HG02588 (cell line): ENCODE measurements at regions not wholly inside any gene's neighbourhood (a gene's known extent, or its start where the extent isn't known, plus 50 kb on each side); places are given as distances from the start of the nearest gene placed in this dataset.
A peak's percentile ranks its signal among the peaks of the same experiment; 100 is the strongest.

ENCODE experiments used
- ATAC-seq: cut with Tn5 transposase; IDR thresholded peaks from one replicate; pipeline ENCODE4 v1.9.1; 2021; ENCODE audit warnings: mild to moderate bottlenecking, moderate library complexity; ENCODE audit not compliant: unreplicated experiment

GRCh38 chr1:87436534-87436933 is 107.9 kb downstream of the LMO4 start:
- ATAC-seq: no peak

DNA sequence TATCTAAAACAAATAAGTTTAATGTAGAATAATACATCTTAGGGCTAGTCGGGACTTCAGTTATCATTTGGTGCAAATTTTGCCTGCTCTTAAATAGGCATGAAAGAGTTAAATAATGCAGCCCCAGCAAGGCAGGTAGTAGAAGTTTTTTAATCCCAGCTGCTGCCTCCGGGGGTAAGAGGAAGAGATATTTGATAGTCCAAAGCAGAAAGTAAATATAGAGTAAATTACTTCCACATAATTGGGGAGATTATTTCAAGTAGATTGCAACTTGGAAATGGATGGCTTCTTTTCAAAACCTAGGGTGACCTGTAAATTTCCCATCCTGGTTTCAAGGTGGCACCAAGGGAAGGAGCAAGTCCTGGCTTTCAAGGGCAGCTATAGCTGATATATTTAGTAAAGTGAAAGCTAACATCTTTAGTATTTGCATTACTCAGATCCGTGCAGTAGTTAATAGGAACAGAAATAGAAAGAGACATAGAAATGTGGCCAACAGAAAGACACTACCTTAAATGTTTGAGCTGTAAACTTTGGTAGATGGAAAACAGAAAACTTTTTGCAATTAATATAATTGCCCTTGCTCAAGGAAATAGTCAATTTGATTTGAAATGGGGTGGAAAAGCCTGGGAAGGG is 109.1 kb downstream of the LMO4 start:
- peak; percentile 90 for ATAC-seq

DNA sequence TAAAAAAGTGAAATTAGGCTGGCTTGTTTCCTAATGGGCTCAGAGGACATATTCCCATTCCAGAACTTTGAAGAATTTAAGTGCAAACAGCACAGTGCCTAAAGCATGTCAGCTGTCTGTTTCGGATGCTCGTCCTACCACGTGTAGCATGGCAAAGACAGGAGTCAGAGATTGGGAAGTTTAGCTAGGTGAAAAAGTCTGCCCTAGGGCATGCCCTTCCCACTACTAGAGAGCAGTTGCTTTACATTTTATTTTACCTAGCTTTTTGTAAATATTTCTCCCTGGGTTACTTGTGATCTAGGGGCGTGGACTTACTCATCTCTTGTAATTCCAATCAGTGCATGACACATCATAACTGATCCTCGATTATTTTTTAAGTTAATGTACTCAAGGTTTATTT is 111.1 kb downstream of the LMO4 start:
- no peak for ATAC-seq

GRCh38 chr1:87449348-87449963 is 120.8 kb downstream of the LMO4 start:
- ATAC-seq: peak; percentile 84

DNA sequence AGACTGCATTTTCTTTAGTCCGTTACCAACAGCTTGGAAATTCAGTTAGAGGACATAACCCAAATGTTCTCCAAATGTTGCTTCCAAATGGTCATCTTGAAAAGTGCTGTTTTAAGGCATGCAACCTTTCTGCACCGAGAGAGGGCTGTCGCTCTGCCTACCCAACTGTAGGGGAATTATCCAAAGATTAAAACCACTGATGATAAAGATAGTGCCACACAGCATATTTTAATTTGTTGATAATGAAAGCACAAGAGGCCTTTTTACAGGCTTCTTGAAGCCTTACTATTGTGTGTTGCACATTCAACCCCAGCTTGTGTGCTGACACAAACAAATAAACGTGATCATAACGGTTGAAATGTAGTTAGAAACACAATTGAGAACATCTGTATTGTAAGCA is 121.5 kb downstream of the LMO4 start:
- no peak for ATAC-seq

DNA sequence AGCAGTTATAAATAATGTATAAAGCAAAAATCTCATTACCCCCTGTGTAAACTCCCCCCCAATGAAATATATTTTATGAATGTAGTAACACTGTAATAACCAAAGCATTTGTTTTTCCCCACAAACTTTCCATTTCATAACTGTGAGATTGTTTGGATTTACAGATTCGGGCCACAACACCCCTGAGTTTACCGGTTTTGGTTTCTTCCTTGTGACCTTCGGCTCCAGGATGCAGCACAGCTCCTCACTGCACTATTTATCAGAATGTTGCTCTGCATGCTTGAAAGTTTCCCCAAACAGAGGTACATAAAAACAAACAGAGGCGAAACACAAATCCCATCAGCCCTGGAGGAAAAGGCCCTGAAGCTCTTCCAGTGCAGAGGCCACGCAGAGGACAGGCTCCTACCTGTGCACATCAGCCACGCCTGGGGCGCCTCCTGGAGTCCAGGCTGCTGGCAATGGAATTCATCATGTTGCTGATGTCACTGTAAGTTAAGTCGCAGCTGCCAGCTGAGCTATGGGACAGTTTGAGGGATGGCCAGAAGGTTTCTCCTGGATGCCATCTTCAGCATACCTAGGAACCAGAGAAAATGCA is 122.0 kb downstream of the LMO4 start:
- no peak for ATAC-seq

DNA sequence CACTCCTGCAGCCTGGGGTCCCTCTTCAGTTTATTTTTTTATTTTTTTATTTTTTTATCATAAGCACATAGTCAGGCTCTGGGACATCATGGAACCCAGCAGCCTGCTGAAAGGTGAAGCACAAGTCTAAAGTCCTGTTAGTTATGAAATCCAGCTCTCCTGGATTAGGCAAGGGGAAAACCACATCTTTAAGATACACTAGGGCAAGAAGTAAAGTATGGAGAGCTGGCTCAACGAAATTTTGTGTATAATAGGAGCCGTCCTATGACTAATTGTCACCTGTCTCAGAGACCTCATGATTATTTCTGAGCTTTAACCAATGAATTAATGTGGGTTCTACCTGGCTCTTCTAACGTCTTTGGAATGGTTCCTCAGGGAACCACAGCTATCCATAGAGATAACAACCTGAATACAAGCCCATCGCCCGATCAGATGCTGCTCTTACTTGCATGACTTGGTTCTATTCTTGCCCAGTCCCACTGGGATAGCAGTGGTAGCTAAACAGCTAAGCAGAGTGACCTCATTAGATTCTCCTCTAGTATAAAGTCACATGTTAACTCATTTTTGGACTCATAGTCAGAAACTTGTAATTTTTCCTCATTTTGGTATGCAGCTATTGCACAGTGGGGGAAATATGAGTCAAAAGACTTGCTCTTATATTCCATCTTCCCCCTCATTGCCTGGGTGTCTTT is 122.7 kb downstream of the LMO4 start:
- ATAC-seq: no peak

DNA sequence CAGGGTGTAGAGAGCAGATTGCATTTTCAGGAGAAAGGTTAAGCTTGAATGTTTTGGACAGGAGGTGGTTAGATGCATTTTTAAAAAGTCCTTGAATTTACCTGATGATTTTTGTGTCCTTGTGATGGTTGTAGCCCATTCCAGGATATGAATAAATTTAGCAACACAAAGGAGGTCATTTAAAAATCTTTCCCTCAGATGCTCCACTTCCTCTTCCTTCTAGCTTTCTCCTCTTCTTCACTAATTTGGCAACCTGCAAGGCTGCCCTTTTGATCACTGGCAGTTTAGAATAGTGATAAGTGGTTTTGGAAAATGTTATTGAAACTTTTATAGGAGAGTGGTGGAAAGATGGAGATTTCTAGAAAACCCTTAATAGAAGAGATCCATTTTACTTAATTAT is 124.0 kb downstream of the LMO4 start:
- ATAC-seq: no peak

GRCh38 chr1:87457408-87457807 is 128.7 kb downstream of the LMO4 start:
- no peak for ATAC-seq

- peak; percentile 38 for ATAC-seq
Observed at GRCh38 chr1:87462894-87463293, 134.2 kb downstream of the LMO4 start.

DNA sequence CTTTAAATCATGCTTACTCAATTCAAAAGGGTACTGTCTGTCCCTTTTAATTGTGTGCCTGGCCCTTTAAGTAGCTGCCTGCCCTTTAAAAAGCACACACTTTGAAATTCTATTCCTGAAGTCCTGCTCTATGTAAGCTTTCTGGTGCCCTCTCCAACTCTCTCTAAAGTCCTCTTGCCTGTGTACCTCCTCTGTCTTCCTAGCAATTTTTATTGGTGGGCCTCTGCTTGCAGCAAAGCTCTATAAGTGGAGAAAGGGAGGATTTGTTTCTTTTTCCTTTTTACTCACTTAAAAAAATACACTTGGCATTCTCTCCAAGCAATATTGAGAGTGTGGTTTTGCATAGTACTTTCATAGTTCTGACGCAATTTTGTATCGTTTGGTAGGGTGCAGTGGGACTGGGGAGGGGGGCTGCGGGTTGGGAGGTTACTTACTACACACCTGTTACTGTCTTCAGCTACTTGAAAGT is 135.4 kb downstream of the LMO4 start:
- ATAC-seq: peak; percentile 68

- no peak for ATAC-seq
Observed at GRCh38 chr1:87466621-87467020, 137.9 kb downstream of the LMO4 start.

- ATAC-seq: no peak
Observed at GRCh38 chr1:87472716-87473115, 144.0 kb downstream of the LMO4 start.

DNA sequence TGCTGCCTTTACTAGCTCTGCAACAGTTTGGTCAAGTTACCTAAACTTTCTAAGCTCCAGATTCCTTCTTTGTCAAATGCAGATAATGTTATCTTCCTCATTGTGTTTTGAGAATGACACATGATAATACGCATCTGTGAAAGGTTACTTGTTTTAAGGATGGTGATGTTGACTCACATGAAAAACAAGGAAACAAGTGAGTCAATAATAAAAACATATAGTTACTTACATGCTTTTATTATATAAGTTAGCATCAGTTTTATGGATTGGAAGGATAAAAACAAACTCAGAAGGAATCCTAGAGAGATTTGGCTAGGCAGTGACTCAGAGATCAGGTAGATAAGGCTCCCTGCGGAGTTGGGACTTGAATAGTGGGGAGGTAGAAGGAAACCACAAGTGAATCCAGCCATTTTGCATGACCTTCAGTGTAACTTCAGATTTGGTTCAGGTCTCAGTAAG is 144.6 kb downstream of the LMO4 start:
- no peak for ATAC-seq

- no peak for ATAC-seq
Observed at GRCh38 chr1:87474098-87474497, 145.4 kb downstream of the LMO4 start.

DNA sequence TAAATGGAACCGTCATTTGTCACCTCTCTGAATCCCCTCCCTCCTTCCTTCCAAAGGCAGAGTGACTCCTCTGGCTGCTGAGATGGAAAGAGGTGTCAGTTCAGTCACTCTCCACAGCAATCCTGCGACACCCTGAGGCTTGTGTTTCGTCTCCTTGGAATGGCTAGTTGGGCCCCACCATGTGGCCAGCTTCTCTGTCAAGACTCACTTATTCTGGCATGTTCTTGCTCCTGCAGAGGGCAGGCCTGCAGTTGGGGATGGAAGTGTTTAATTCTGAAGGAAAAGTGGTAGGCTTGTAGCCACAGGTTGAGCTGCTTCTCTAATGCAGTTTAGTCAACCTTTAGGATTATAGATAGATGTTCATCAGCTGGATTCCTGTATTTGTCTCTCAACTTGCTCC is 149.6 kb downstream of the LMO4 start:
- ATAC-seq: no peak

DNA sequence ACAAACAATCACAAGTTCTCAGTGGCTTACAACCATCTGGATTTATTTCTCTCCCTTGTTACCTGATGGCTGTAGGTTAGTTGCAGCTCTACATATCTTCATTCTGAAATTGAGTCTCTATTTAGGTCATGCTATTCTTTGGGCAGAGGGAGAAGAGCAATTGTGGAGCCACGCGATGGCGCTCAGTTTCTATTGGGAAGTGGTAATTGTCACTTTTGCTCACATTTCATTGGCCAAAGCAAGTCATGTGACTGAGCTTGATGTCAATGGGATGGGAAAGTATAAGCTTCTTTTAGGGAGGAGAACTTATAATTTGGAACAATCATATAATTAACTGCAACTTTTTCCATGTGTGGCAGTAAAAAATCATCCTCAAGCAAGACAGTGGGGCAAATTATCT is 166.5 kb downstream of the LMO4 start:
- ATAC-seq: no peak

- ATAC-seq: no peak
Observed at GRCh38 chr1:87495870-87496269, 167.2 kb downstream of the LMO4 start.

DNA sequence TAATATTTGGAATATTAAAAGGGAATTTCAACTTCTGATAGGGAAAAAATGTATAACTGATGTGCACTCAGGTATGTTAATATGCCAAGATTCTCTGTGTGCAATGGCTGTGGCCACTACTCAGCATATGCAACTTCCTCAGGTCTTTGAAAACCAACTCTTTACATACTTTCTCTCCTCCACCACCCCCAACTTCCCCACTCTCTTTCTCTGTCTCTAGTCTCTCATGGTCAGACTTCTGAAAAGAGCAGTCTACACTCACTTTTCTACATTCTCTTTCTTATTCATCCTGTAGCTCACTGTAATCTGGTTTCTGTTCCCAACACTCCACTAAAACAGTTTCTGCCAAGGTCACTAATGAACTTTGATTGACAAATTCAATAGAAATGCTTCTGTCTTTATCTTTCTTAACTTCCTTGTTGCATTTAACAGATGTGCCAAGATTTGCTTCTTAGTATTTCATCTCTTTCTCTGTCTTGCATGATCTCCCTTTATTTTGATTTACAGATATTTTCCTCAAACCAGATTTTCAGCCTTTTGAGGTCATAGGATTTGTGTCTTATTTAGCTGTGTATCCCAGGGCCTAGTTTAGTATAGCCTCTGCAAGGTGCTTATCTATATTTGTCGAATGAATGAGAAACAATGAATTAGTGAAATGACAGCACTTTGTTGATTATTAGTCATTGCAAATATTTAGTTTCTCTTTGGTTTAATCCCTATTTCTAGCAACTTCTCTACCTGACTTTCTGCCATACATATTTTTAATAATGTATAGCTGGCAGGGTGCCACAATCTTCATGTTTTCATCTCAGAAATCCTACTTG is 168.9 kb downstream of the LMO4 start:
- peak; percentile 78 for ATAC-seq

- ATAC-seq: no peak
Observed at GRCh38 chr1:87501738-87502137, 173.1 kb downstream of the LMO4 start.
